ENCODE measurements at regions not wholly inside any gene's neighbourhood (a gene's known extent, or its start where the extent isn't known, plus 50 kb on each side); places are given as distances from the start of the nearest gene placed in this dataset.

GRCh38 chr12:116651089-116651488 is 86.8 kb downstream of the SPRING1 start:
- no peak overlapping the region for H3K27ac Mint-ChIP-seq
- Histone ChIP-seq H3K9me3 (ENCODE audit: control insufficient read depth in 1 of 2, insufficient read depth in 1 of 2, low read length in 2 of 2) (peaks cover 0 to 4% of the 10 kb centered on the region in 2 experiments), H3K27me3 (ENCODE audit: control insufficient read depth in 1 of 2, insufficient read depth in 2 of 2, low read length in 2 of 2) (no peaks in the 10 kb centered on the region), H3K36me3 (ENCODE audit: insufficient read depth, low read length) (no peaks in the 10 kb centered on the region), H3K27ac (ENCODE audit: low read depth in 1 of 2, low read length in 2 of 2) (no peak overlapping the region), H3K4me1 (ENCODE audit: insufficient read depth, low read length) (no peaks in the 10 kb centered on the region), H3K4me3 (ENCODE audit: low read length) (no peak overlapping the region)
- DNase-seq (no peak), ATAC-seq (ENCODE audit: poor library complexity) (no peak)
- H3K4me3 Mint-ChIP-seq = no peak overlapping the region
- H3K36me3 Mint-ChIP-seq (ENCODE audit: low read depth) = no peaks in the 10 kb centered on the region
- H3K27me3 Mint-ChIP-seq = peaks cover 6% of the 10 kb centered on the region
- intact Hi-C loops (cut with DNase I, micrococcal nuclease) = no loop called here
- ChIA-PET POLR2A (no interaction called here), CTCF (no interaction called here)
- no peaks in the 10 kb centered on the region for H3K9me3 Mint-ChIP-seq
- H3K4me1 Mint-ChIP-seq (ENCODE audit: low read depth) = peaks cover 5% of the 10 kb centered on the region
- no peak for TF ChIP-seq CTCF (IDR thresholded peaks at IDR 0.05)

- H3K4me3 Mint-ChIP-seq = no peak overlapping the region
- ChIA-PET POLR2A (no interaction called here), CTCF (no interaction called here)
- Histone ChIP-seq H3K4me3 (ENCODE audit: low read length) (no peak overlapping the region), H3K27me3 (ENCODE audit: control insufficient read depth in 1 of 2, insufficient read depth in 2 of 2, low read length in 2 of 2) (no peaks in the 10 kb centered on the region), H3K4me1 (ENCODE audit: insufficient read depth, low read length) (no peaks in the 10 kb centered on the region), H3K27ac (ENCODE audit: low read depth in 1 of 2, low read length in 2 of 2) (no peak overlapping the region), H3K36me3 (ENCODE audit: insufficient read depth, low read length) (no peaks in the 10 kb centered on the region), H3K9me3 (ENCODE audit: control insufficient read depth in 1 of 2, insufficient read depth in 1 of 2, low read length in 2 of 2) (peaks cover 0 to 4% of the 10 kb centered on the region in 2 experiments)
- no peak for TF ChIP-seq CTCF (IDR thresholded peaks at IDR 0.05)
- H3K27me3 Mint-ChIP-seq = peaks cover 6% of the 10 kb centered on the region
- H3K27ac Mint-ChIP-seq = no peak overlapping the region
- H3K4me1 Mint-ChIP-seq (ENCODE audit: low read depth) = peaks cover 5% of the 10 kb centered on the region
- intact Hi-C loops (cut with DNase I, micrococcal nuclease) = no loop called here
- no peaks in the 10 kb centered on the region for H3K9me3 Mint-ChIP-seq
- ATAC-seq (ENCODE audit: poor library complexity) (no peak), DNase-seq (no peak)
- no peaks in the 10 kb centered on the region for H3K36me3 Mint-ChIP-seq (ENCODE audit: low read depth)
Observed at GRCh38 chr12:116650585-116651087, 87.2 kb downstream of the SPRING1 start.

GRCh38 chr12:116650062-116650461 is 87.8 kb downstream of the SPRING1 start:
- Mint-ChIP-seq H3K9me3 (peaks cover under 1% of the 10 kb centered on the region), H3K4me3 (no peak overlapping the region), H3K27ac (no peak overlapping the region), H3K4me1 (ENCODE audit: low read depth) (peaks cover 5% of the 10 kb centered on the region), H3K27me3 (peaks cover 6% of the 10 kb centered on the region), H3K36me3 (ENCODE audit: low read depth) (no peaks in the 10 kb centered on the region)
- no peak overlapping the region for H3K4me3 ChIP-seq (ENCODE audit: low read length)
- ATAC-seq (ENCODE audit: poor library complexity) (no peak), DNase-seq (no peak)
- CTCF ChIA-PET = no interaction called here
- no peaks in the 10 kb centered on the region for H3K4me1 ChIP-seq (ENCODE audit: insufficient read depth, low read length)
- no peaks in the 10 kb centered on the region for H3K27me3 ChIP-seq (ENCODE audit: control insufficient read depth in 1 of 2, insufficient read depth in 2 of 2, low read length in 2 of 2)
- intact Hi-C loops (cut with DNase I, micrococcal nuclease) = no loop called here
- POLR2A ChIA-PET = no interaction called here
- no peaks in the 10 kb centered on the region for H3K36me3 ChIP-seq (ENCODE audit: insufficient read depth, low read length)
- peaks cover 0 to 4% of the 10 kb centered on the region in 2 experiments for H3K9me3 ChIP-seq (ENCODE audit: control insufficient read depth in 1 of 2, insufficient read depth in 1 of 2, low read length in 2 of 2)
- TF ChIP-seq CTCF (IDR thresholded peaks at IDR 0.05) = no peak
- no peak overlapping the region for H3K27ac ChIP-seq (ENCODE audit: low read depth in 1 of 2, low read length in 2 of 2)

Data from CD4-positive, alpha-beta T cell (primary cell).